H54 (cell line): ENCODE measurements at regions not wholly inside any gene's neighbourhood (a gene's known extent, or its start where the extent isn't known, plus 50 kb on each side); places are given as distances from the start of the nearest gene placed in this dataset.

Source experiments
- DNase-seq: peaks from one replicate; pipeline ENCODE4 v3.0.0; 2011; ENCODE audit warnings: low spot score, mixed read lengths; ENCODE audit not compliant: insufficient read length
- FAIRE-seq: peaks from 3 replicates; lab custom pipeline; 2011; peaks lifted over from hg19 to GRCh38; lab: Jason Lieb, UNC
- POLR2A ChIP-seq: IDR thresholded peaks from 2 replicates; pipeline ENCODE4 v1.6.1; 2011; ENCODE audit warnings: low read depth, mild to moderate bottlenecking, low read length

- no peak for DNase-seq
- FAIRE-seq: no peak
- no peak for TF ChIP-seq POLR2A
Observed at GRCh38 chr1:192945390-192946130, 113.6 kb downstream of the UCHL5 start.

GRCh38 chr1:192949783-192950182 is 109.4 kb downstream of the UCHL5 start:
- no peak for DNase-seq
- TF ChIP-seq POLR2A: no peak
- no peak for FAIRE-seq

- DNase-seq: no peak
- FAIRE-seq: no peak
- TF ChIP-seq POLR2A: no peak
Observed at GRCh38 chr1:192950926-192951325, 108.2 kb downstream of the UCHL5 start.

- FAIRE-seq: peak; percentile 96
Observed at GRCh38 chr1:192951691-192952460, 107.3 kb downstream of the UCHL5 start.

GRCh38 chr1:192952646-192953045 is 106.5 kb downstream of the UCHL5 start:
- no peak for TF ChIP-seq POLR2A
- FAIRE-seq: no peak
- no peak for DNase-seq

More at GRCh38 chr1:192951691-192952460, 107.3 kb downstream of the UCHL5 start:
- DNase-seq: peak; percentile 38
- no peak for TF ChIP-seq POLR2A

- DNase-seq (no peak), FAIRE-seq (no peak)
- no peak for TF ChIP-seq POLR2A
Observed at GRCh38 chr1:192954705-192955265, 104.4 kb downstream of the UCHL5 start.

- DNase-seq (no peak), FAIRE-seq (no peak)
- TF ChIP-seq POLR2A: no peak
Observed at GRCh38 chr1:192958350-192958749, 100.8 kb downstream of the UCHL5 start.

- no peak for TF ChIP-seq POLR2A
- no peak for FAIRE-seq
- no peak for DNase-seq
Observed at GRCh38 chr1:192958871-192959270, 100.3 kb downstream of the UCHL5 start.

- no peak for DNase-seq
- TF ChIP-seq POLR2A: no peak
- no peak for FAIRE-seq
Observed at GRCh38 chr1:192959657-192960186, 99.4 kb downstream of the UCHL5 start.
